Caco-2 (cell line): ENCODE measurements at regions not wholly inside any gene's neighbourhood (a gene's known extent, or its start where the extent isn't known, plus 50 kb on each side); places are given as distances from the start of the nearest gene placed in this dataset.

Experiments used
- BruUV-seq: library from RNA; stranded (reverse); fragments of 400-500 nt; replicated peaks from 2 replicates; lab custom pipeline; 2021; lab: Mats Ljungman, UMichigan
- CTCF ChIA-PET: fragments of 300-600 bp; sonication (Branson Sonifier 250); formaldehyde crosslinking; loops from one replicate; lab custom pipeline; 2022; ENCODE audit warnings: antibody characterized with exemption; lab: Charles Lee
- POLR2A ChIA-PET: fragments of 300-600 bp; sonication (Branson Sonifier 250); formaldehyde crosslinking; loops from one replicate; lab custom pipeline; 2022; ENCODE audit warnings: antibody characterized with exemption; lab: Charles Lee
- DNase-seq, 2 experiments: peaks; one replicate each; pipeline versions ENCODE4 v3.0.0 to v3.0.0-alpha.2; 2020 to 2022
- H3K27me3 ChIP-seq: replicated peaks from 2 replicates; pipeline ENCODE4 v1.6.0; 2011; ENCODE audit warnings: low read length; ENCODE audit not compliant: control insufficient read depth, insufficient read depth
- H3K36me3 ChIP-seq: 2 replicates; pipeline ENCODE4 v1.5.1; 2011; ENCODE audit warnings: low read length; ENCODE audit not compliant: control insufficient read depth, insufficient read depth
- H3K4me1 ChIP-seq: fragments of 250-450 bp; sonication (Bioruptor Pico); 2 replicates; pipeline ENCODE4 v1.5.1; 2020; ENCODE audit warnings: mild to moderate bottlenecking
- H3K4me3 ChIP-seq: 2 replicates; pipeline ENCODE4 v1.5.1; 2011; ENCODE audit warnings: low read depth, mild to moderate bottlenecking, control low read depth, low read length
- H3K9me3 ChIP-seq: fragments of 250-450 bp; sonication (Bioruptor Pico); 2 replicates; pipeline ENCODE4 v1.5.1; 2020; ENCODE audit warnings: mild to moderate bottlenecking, moderate library complexity
- H3K27ac Mint-ChIP-seq: one replicate; pipeline ENCODE4 v1.8.0; 2022; ENCODE audit warnings: mixed read lengths; ENCODE audit not compliant: unreplicated experiment
- H3K27me3 Mint-ChIP-seq: one replicate; pipeline ENCODE4 v1.8.0; 2022; ENCODE audit warnings: mixed read lengths; ENCODE audit not compliant: insufficient read depth, unreplicated experiment
- H3K36me3 Mint-ChIP-seq: one replicate; pipeline ENCODE4 v1.8.0; 2022; ENCODE audit warnings: mild to moderate bottlenecking, mixed read lengths; ENCODE audit not compliant: insufficient read depth, unreplicated experiment
- H3K4me1 Mint-ChIP-seq: one replicate; pipeline ENCODE4 v1.8.0; 2022; ENCODE audit warnings: low read depth, mixed read lengths; ENCODE audit not compliant: unreplicated experiment
- H3K4me3 Mint-ChIP-seq: one replicate; pipeline ENCODE4 v1.8.0; 2022; ENCODE audit warnings: mild to moderate bottlenecking, moderate library complexity, mixed read lengths; ENCODE audit not compliant: unreplicated experiment
- H3K9me3 Mint-ChIP-seq: one replicate; pipeline ENCODE4 v1.8.0; 2022; ENCODE audit warnings: mixed read lengths; ENCODE audit not compliant: unreplicated experiment
- intact Hi-C: fragments of 100-400 bp; cut with micrococcal nuclease; formaldehyde crosslinking; loops from one replicate; pipeline ENCODE4 v1.10.0; 2022; ENCODE audit not compliant: unreplicated experiment
- TF ChIP-seq, protein P1 (sequence below), 2 experiments: fragments of 200-600 bp in 1 of 2; IDR thresholded peaks; 1 replicate in 1 of 2; 2 replicates in 1 of 2; pipeline versions ENCODE4 v1.5.1 to v1.8.0; 2011 to 2022; ENCODE audit warnings: antibody characterized with exemption in 1 of 2, control low read depth in 1 of 2, inconsistent platforms in 1 of 2, low read depth in 1 of 2, low read length in 1 of 2, mild to moderate bottlenecking in 1 of 2, moderate library complexity in 1 of 2; ENCODE audit not compliant: insufficient read depth in 1 of 2, severe bottlenecking in 1 of 2, unreplicated experiment in 1 of 2

DNA sequence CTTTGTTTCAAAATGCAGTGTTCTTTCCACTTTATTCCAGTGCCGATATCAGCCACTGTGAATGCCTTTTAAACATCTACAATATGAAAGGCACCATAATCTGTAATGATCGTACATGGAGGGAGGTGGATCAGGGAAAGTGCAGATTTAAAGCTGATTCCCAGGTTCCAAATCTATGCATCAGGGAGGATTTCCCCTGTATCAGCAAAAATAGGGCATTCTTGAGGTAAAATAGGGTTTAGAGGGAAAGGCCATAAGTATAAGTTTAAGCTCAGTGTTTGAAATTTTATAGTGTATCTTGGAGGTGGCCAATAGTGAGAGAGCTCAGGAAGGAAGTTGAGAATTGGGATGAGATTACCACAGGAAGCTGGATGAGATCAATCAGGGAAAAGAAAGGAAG lies 289.7 kb upstream of the ID4 start:
- H3K27me3 ChIP-seq, result no peaks in the 10 kb centered on the region

DNA sequence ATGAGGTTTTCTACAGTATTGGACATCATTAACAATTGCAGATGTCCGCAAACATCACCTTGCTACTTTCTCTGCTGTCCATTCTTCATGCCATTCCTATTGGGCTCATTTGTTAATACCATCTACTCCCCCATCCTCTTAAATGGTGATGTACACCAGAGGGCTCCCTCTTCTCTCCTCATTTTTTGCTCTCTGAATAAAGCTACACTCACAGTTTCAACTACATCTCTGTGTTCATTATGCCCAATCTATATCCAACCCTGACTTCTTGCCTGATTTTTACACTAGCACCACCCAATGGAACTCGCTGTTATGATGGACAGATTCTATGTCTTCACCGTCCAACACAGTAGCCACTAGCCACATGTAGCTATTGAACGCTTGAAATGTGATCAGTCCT lies 288.1 kb upstream of the ID4 start:
- POLR2A ChIA-PET, result no interaction called here
- Mint-ChIP-seq H3K4me3 (no peak overlapping the region), H3K4me1 (no peaks in the 10 kb centered on the region), H3K9me3 (no peaks in the 10 kb centered on the region), H3K36me3 (no peaks in the 10 kb centered on the region), H3K27ac (no peak overlapping the region), H3K27me3 (no peaks in the 10 kb centered on the region)
- TF ChIP-seq, protein P1, sequence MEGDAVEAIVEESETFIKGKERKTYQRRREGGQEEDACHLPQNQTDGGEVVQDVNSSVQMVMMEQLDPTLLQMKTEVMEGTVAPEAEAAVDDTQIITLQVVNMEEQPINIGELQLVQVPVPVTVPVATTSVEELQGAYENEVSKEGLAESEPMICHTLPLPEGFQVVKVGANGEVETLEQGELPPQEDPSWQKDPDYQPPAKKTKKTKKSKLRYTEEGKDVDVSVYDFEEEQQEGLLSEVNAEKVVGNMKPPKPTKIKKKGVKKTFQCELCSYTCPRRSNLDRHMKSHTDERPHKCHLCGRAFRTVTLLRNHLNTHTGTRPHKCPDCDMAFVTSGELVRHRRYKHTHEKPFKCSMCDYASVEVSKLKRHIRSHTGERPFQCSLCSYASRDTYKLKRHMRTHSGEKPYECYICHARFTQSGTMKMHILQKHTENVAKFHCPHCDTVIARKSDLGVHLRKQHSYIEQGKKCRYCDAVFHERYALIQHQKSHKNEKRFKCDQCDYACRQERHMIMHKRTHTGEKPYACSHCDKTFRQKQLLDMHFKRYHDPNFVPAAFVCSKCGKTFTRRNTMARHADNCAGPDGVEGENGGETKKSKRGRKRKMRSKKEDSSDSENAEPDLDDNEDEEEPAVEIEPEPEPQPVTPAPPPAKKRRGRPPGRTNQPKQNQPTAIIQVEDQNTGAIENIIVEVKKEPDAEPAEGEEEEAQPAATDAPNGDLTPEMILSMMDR (IDR thresholded peaks at IDR 0.05; ENCODE audit: insufficient read depth in 1 of 2, low read depth in 1 of 2, low read length in 1 of 2, severe bottlenecking in 1 of 2, unreplicated experiment in 1 of 2), result no peak
- Histone ChIP-seq H3K9me3 (no peaks in the 10 kb centered on the region; the same call in 1 of the 2 replicates), H3K4me3 (no peak overlapping the region), H3K36me3 (no peaks in the 10 kb centered on the region), H3K27me3 (no peaks in the 10 kb centered on the region), H3K4me1 (no peaks in the 10 kb centered on the region)
- DNase-seq, result no peak
- no TSS peak for BruUV-seq
- intact Hi-C loops, result loop anchor here (5.0 kb wide), 2 partner anchors 303 to 508 kb away; no protein-coding TSS in a partner anchor
- CTCF ChIA-PET, result no interaction called here

More for the DNA sequence above, 289.7 kb upstream of the ID4 start:
- no peak overlapping the region for H3K4me3 ChIP-seq
- TF ChIP-seq, protein P1 (IDR thresholded peaks at IDR 0.05; ENCODE audit: insufficient read depth in 1 of 2, low read depth in 1 of 2, low read length in 1 of 2, severe bottlenecking in 1 of 2, unreplicated experiment in 1 of 2), result no peak
- Mint-ChIP-seq H3K9me3 (no peaks in the 10 kb centered on the region), H3K36me3 (no peaks in the 10 kb centered on the region), H3K27ac (no peak overlapping the region), H3K27me3 (no peaks in the 10 kb centered on the region), H3K4me1 (no peaks in the 10 kb centered on the region), H3K4me3 (no peak overlapping the region)
- H3K36me3 ChIP-seq, result no peaks in the 10 kb centered on the region
- POLR2A ChIA-PET, result no interaction called here
- intact Hi-C loops, result loop anchor here (5.0 kb wide), 2 partner anchors 305 to 510 kb away; no protein-coding TSS in a partner anchor
- H3K4me1 ChIP-seq, result no peaks in the 10 kb centered on the region
- no peaks in the 10 kb centered on the region for H3K9me3 ChIP-seq
- BruUV-seq, result no TSS peak
- CTCF ChIA-PET, result no interaction called here
- no peak for DNase-seq

DNA sequence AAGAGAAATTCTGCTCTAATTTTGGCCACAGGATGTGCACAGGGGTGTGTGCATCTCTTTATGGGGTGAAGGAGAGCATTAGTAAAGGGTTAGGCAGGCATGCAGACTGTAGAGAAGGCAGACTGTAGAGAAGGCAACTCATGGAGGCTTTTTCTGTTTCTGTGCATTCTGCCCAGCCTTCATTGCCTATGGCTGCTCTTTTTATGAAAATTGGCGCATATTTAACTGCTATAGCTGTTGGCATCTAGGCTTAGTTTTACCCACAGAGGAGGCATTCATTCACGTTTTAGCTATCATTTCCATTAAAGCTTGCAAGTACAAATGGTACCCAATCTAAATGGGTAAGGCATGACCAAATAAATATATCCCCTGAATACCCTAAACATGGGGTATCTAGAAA lies 286.8 kb upstream of the ID4 start:
- no peak overlapping the region for H3K27ac Mint-ChIP-seq
- no peaks in the 10 kb centered on the region for H3K27me3 ChIP-seq
- no peak for DNase-seq
- CTCF ChIA-PET, result no interaction called here
- H3K27me3 Mint-ChIP-seq, result no peaks in the 10 kb centered on the region
- H3K4me3 ChIP-seq, result no peak overlapping the region
- H3K9me3 ChIP-seq, result no peaks in the 10 kb centered on the region; the same call in 1 of the 2 replicates
- no TSS peak for BruUV-seq
- H3K4me3 Mint-ChIP-seq, result no peak overlapping the region
- H3K36me3 ChIP-seq, result no peaks in the 10 kb centered on the region
- POLR2A ChIA-PET, result no interaction called here
- no peaks in the 10 kb centered on the region for H3K4me1 ChIP-seq
- H3K9me3 Mint-ChIP-seq, result no peaks in the 10 kb centered on the region
- intact Hi-C loops, result no loop called here
- no peaks in the 10 kb centered on the region for H3K4me1 Mint-ChIP-seq
- TF ChIP-seq, protein P1 (IDR thresholded peaks at IDR 0.05; ENCODE audit: insufficient read depth in 1 of 2, low read depth in 1 of 2, low read length in 1 of 2, severe bottlenecking in 1 of 2, unreplicated experiment in 1 of 2), result no peak
- no peaks in the 10 kb centered on the region for H3K36me3 Mint-ChIP-seq
